ENCODE measurements at regions not wholly inside any gene's neighbourhood (a gene's known extent, or its start where the extent isn't known, plus 50 kb on each side); places are given as distances from the start of the nearest gene placed in this dataset.
"Not testable (repeated sequence)": the region's sequence is repeated elsewhere in the genome, so short reads cannot be mapped to it uniquely, and the experiment has no call there.

DNA sequence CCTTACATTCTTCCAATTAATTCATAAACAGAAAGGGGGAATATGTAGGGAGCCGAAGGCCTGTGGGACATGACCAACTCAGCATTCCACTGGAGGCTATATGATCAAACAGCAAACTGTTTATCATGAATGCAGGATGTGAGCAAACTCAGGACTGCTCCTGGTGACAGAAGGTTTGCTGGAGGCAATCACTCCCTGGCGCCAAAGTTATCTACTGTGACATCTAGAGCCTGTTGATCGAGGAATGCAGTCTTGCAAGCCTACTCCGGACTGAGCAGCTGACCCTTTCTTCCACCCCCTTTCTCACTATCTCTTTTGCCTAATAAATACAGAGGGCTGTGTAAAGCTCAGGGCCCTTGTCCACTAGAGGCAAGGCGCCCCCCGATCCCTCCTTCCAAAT, 122.0 kb upstream of the ZCCHC13 start:
- not testable (repeated sequence) for DNase-seq (ENCODE audit: low read depth in 3 of 3, low spot score in 2 of 3)

DNA sequence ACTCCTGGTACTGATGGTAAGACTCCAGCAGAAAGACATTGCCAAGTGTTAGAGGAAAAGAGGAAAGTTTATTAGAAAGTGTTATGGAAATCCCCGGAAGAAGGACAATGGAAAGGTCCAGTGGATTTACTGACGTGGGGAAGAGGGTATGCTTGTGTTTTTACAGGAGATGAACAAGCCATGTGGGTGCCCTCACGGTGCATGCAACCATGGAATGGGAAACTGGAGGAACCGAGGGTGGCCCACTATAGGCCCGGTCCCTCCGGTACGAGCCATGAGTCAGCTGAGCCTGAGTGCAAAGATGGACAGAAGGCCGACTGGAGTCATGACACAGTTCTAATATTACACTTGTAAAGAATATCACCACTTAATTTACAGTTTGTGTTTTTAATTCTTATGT, 123.3 kb upstream of the ZCCHC13 start:
- DNase-seq (ENCODE audit: low read depth in 3 of 3, low spot score in 2 of 3) = no peak

DNA sequence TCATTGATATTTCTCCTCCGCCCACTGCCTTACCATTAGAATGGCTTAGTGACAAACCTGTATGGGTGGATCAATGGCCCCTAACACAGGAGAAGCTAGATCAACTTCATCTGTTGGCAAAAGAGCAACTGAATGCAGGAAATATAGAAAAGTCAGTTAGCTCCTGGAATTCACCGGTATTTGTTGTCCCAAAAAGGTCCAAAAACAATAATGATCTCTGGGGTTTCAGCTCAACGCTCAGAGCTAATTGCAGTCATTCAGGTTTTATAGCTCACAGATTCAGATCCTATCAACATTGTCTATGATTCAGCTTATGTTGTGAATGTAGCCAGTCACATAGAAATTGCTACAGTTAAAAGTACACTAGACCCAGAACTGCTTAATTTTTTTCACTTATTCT, 124.0 kb upstream of the ZCCHC13 start:
- DNase-seq (ENCODE audit: low read depth in 3 of 3, low spot score in 2 of 3) = no peak

GRCh38 chrX:74179499-74179898, 124.5 kb upstream of the ZCCHC13 start:
- DNase-seq (ENCODE audit: low read depth in 3 of 3, low spot score in 2 of 3) = no peak

- no peak for DNase-seq (ENCODE audit: low read depth in 3 of 3, low spot score in 2 of 3)
Measured at GRCh38 chrX:74179071-74179470, 124.9 kb upstream of the ZCCHC13 start.

- DNase-seq (ENCODE audit: low read depth in 3 of 3, low spot score in 2 of 3) = no peak
Measured at GRCh38 chrX:74178536-74178935, 125.4 kb upstream of the ZCCHC13 start.

GRCh38 chrX:74171465-74171864, 132.5 kb upstream of the ZCCHC13 start:
- DNase-seq (ENCODE audit: low read depth in 3 of 3, low spot score in 2 of 3) = no peak

GRCh38 chrX:74162199-74162598, 141.8 kb upstream of the ZCCHC13 start:
- no peak for DNase-seq (ENCODE audit: low read depth in 3 of 3, low spot score in 2 of 3)

DNA sequence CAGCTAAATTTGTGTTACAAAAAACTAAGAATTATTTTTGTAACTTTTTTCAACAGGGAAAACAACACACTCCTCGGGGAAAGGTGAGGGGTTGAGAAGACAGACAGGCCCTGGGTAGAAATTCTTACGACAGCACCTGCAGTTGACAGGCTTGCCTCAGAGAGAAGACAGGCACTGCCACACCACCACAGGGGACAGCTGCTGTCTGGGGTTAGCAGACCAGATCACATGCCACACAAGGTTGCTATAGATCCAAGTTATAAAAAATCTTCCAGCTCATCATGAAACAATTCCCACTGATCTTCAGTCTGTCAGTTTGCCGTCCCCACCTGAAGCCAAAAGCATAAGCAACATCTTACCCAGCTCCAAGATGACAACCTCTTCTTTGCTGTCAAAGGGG, 143.2 kb upstream of the ZCCHC13 start:
- no peak for DNase-seq (ENCODE audit: low read depth in 3 of 3, low spot score in 2 of 3)

GRCh38 chrX:74160358-74160757, 143.6 kb upstream of the ZCCHC13 start:
- DNase-seq (ENCODE audit: low read depth in 3 of 3, low spot score in 2 of 3) = no peak

DNA sequence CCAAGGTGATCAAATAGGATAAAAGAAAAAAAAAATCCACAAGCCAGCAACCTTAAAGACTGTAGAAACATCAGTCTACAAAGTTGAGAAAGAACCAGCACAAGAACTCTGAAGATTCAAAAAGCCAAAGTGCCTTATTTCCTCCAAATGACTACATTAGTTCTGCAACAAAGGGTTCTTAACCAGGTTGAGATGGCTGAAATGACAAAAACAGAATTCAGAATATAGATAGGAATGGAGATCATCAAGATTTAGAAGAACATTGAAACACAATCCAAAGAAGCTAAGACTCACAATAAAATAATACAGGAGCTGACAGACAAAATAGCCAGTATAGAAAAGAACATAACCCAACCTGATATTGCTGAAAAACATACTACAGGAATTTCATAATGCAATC, 156.5 kb upstream of the ZCCHC13 start:
- DNase-seq (ENCODE audit: low read depth in 3 of 3, low spot score in 2 of 3) = no peak

- DNase-seq (ENCODE audit: low read depth in 3 of 3, low spot score in 2 of 3) = no peak
Measured at GRCh38 chrX:74138943-74139342, 165.0 kb upstream of the ZCCHC13 start.

DNA sequence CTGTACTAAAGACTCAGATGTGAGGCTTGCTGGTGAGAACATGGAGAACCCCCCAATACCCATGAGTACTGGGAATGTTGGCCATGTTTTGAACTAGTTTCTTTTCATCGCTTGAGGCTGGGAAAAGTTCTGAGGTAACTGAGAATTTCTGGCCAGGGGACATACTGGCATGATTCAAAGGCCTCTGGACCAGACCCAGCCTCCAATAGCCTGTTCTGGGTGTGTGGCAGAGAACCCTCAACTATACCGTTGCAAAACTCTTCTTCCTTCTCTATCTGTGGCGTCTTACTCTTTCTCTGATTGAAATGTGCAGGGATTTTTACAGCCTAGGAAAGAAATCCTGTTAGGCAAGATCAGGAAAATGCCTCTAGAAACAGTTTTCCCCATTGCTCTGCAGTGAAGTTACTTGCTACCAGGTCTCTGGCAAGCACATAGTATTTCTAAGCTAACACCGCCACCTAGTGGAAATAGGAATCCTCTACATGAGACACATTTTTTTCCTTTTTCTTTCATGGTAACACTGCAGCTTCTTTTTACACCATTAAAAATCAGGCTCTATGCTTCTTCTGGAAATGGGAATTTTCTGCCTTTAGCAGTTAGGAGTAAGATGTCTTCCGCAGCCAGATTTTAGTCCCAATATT, 170.7 kb upstream of the ZCCHC13 start:
- peak; percentile 6 to 17 (median 10) for DNase-seq (ENCODE audit: low read depth in 3 of 3, low spot score in 2 of 3)

- no peak for DNase-seq (ENCODE audit: low read depth in 3 of 3, low spot score in 2 of 3)
Measured at GRCh38 chrX:74132280-74132679, 171.7 kb upstream of the ZCCHC13 start.

- no peak for DNase-seq (ENCODE audit: low read depth in 3 of 3, low spot score in 2 of 3)
Measured at GRCh38 chrX:74119016-74119910, 184.7 kb upstream of the ZCCHC13 start.

GRCh38 chrX:74117962-74118902, 185.7 kb upstream of the ZCCHC13 start:
- DNase-seq (ENCODE audit: low read depth in 3 of 3, low spot score in 2 of 3) = no peak

GRCh38 chrX:74111245-74111644, 192.7 kb upstream of the ZCCHC13 start:
- DNase-seq (ENCODE audit: low read depth in 3 of 3, low spot score in 2 of 3) = no peak

GRCh38 chrX:74107666-74108065, 196.3 kb upstream of the ZCCHC13 start:
- DNase-seq (ENCODE audit: low read depth in 3 of 3, low spot score in 2 of 3) = no peak

- DNase-seq (ENCODE audit: low read depth in 3 of 3, low spot score in 2 of 3) = no peak
Measured at GRCh38 chrX:74104356-74105015, 199.5 kb upstream of the ZCCHC13 start.

DNA sequence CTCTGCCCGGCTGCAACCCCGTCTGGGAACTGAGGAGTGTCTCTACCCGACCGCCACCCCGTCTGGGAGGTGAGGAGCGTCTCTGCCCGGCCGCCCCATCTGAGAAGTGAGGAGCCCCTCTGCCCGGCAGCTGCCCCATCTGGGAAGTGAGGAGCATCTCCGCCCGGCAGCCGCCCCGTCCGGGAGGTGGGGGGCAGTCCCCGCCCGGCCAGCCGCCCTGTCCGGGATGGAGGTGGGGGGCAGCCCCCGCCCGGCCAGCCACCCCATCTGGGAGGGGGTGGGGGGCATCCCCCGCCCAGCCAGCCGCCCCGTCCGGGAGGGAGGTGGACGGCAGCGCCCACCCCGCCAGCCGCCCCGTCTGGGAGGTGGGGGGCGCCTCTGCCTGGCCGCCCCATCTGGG, 205.6 kb upstream of the ZCCHC13 start:
- not testable (repeated sequence) for DNase-seq (ENCODE audit: low read depth in 3 of 3, low spot score in 2 of 3)

- no peak for DNase-seq (ENCODE audit: low read depth in 3 of 3, low spot score in 2 of 3)
Measured at GRCh38 chrX:74090049-74090448, 213.9 kb upstream of the ZCCHC13 start.
